H1 (cell line): ENCODE measurements at regions not wholly inside any gene's neighbourhood (a gene's known extent, or its start where the extent isn't known, plus 50 kb on each side); places are given as distances from the start of the nearest gene placed in this dataset.

Experiments used
- CTCF ChIA-PET: fragments of 300-600 bp; sonication (Branson Sonifier 250); formaldehyde crosslinking; loops from one replicate; lab custom pipeline; 2021; ENCODE audit not compliant: partially characterized antibody; lab: Charles Lee
- POLR2A ChIA-PET: fragments of 300-600 bp; sonication (Branson Sonifier 250); formaldehyde crosslinking; loops from one replicate; lab custom pipeline; 2021; ENCODE audit warnings: inconsistent platforms; ENCODE audit not compliant: partially characterized antibody; lab: Charles Lee
- DNase-seq, 2 experiments: peaks; one replicate each; pipeline versions ENCODE4 v3.0.0 to v3.0.0-alpha.2; 2010 to 2022; ENCODE audit warnings: low spot score in 2 of 2, low read depth in 1 of 2, mixed read lengths in 1 of 2
- FAIRE-seq: peaks from 2 replicates; lab custom pipeline; 2011; peaks lifted over from hg19 to GRCh38; lab: Jason Lieb, UNC
- H2AFZ ChIP-seq: 2 replicates; pipeline ENCODE4 v1.8.1; 2012; ENCODE audit warnings: low read length, inconsistent platforms
- H2AK5ac ChIP-seq: 2 replicates; pipeline ENCODE4 v1.6.1; 2013; ENCODE audit warnings: low read depth, low read length
- H2BK120ac ChIP-seq: replicated peaks from 2 replicates; pipeline ENCODE3; 2013; ENCODE audit warnings: low read depth, low read length, inconsistent platforms
- H2BK12ac ChIP-seq: 2 replicates; pipeline ENCODE4 v1.6.1; 2013; ENCODE audit warnings: low read depth, low read length
- H2BK15ac ChIP-seq: 2 replicates; pipeline ENCODE4 v1.6.1; 2013; ENCODE audit warnings: low read length
- H2BK20ac ChIP-seq: 2 replicates; pipeline ENCODE4 v1.6.1; 2013; ENCODE audit warnings: low read length
- H2BK5ac ChIP-seq: 2 replicates; pipeline ENCODE4 v1.6.1; 2013; ENCODE audit warnings: low read depth, low read length
- H3K14ac ChIP-seq: 2 replicates; pipeline ENCODE4 v1.6.1; 2013; ENCODE audit warnings: inconsistent platforms; ENCODE audit not compliant: insufficient read length
- H3K18ac ChIP-seq: 2 replicates; pipeline ENCODE4 v1.6.1; 2013; ENCODE audit warnings: low read length; ENCODE audit errors: extremely low read depth
- H3K23ac ChIP-seq: 2 replicates; pipeline ENCODE4 v1.6.1; 2013; ENCODE audit warnings: inconsistent platforms; ENCODE audit not compliant: insufficient read length
- H3K23me2 ChIP-seq: 2 replicates; pipeline ENCODE4 v1.6.1; 2013; ENCODE audit warnings: low read depth, low read length
- H3K27ac ChIP-seq: 2 replicates; pipeline ENCODE4 v1.6.1; 2011; ENCODE audit warnings: low read depth, low read length, inconsistent platforms
- H3K27me3 ChIP-seq, 4 experiments: replicated peaks in 1 of 4; 1 replicate in 1 of 4; 2 replicates in 3 of 4; pipeline versions ENCODE4 v1.6.1 to v1.8.1; 2011 to 2013; ENCODE audit warnings: low read length in 3 of 4, mild to moderate bottlenecking in 3 of 4, inconsistent platforms in 2 of 4, mixed read lengths in 2 of 4, moderate library complexity in 1 of 4; ENCODE audit not compliant: control insufficient read depth in 3 of 4, insufficient read depth in 3 of 4; ENCODE audit errors: extremely low read depth in 1 of 4
- H3K36me3 ChIP-seq, 4 experiments: 2 replicates each; pipeline versions ENCODE4 v1.6.1 to v1.8.1; 2011 to 2013; ENCODE audit warnings: mild to moderate bottlenecking in 4 of 4, low read length in 3 of 4, moderate library complexity in 2 of 4, control low read depth in 1 of 4, inconsistent platforms in 1 of 4; ENCODE audit not compliant: insufficient read depth in 4 of 4, control insufficient read depth in 2 of 4
- H3K4ac ChIP-seq: replicated peaks from 2 replicates; pipeline ENCODE3; 2013; ENCODE audit warnings: low read length, low read depth, mixed read lengths, inconsistent platforms; ENCODE audit not compliant: insufficient read length
- H3K4me1 ChIP-seq, 4 experiments: replicated peaks in 1 of 4; 1 replicate in 1 of 4; 2 replicates in 3 of 4; pipeline versions ENCODE4 v1.6.1 to v1.8.1; 2011 to 2013; ENCODE audit warnings: low read length in 3 of 4, inconsistent platforms in 2 of 4, mixed read lengths in 1 of 4; ENCODE audit not compliant: insufficient read depth in 4 of 4, control insufficient read depth in 3 of 4
- H3K4me2 ChIP-seq, 2 experiments: 2 replicates each; pipeline versions ENCODE4 v1.6.1 to v1.8.1; 2011 to 2013; ENCODE audit warnings: low read depth in 2 of 2, low read length in 2 of 2, control low read depth in 1 of 2, inconsistent platforms in 1 of 2, mild to moderate bottlenecking in 1 of 2; ENCODE audit not compliant: insufficient read depth in 1 of 2
- H3K4me3 ChIP-seq, 4 experiments: fragments of 200-600, 300-600 bp in 1 of 4; sonication (generic), shearing (Covaris generic), sonication (Bioruptor Twin) in 1 of 4; 2 replicates each; pipeline versions ENCODE4 v1.5.1 to v1.8.1; 2011 to 2016; ENCODE audit warnings: low read length in 4 of 4, low read depth in 3 of 4, control low read depth in 2 of 4, inconsistent platforms in 2 of 4, mild to moderate bottlenecking in 2 of 4, mixed read lengths in 1 of 4, moderate library complexity in 1 of 4; ENCODE audit not compliant: insufficient read depth in 2 of 4; ENCODE audit errors: extremely low read depth in 1 of 4
- H3K56ac ChIP-seq: replicated peaks from 2 replicates; pipeline ENCODE3; 2013; ENCODE audit warnings: low read depth, mild to moderate bottlenecking, mixed read lengths, low read length, inconsistent platforms; ENCODE audit not compliant: insufficient read length
- H3K79me1 ChIP-seq: 2 replicates; pipeline ENCODE4 v1.6.1; 2013; ENCODE audit warnings: low read depth, low read length, control low read depth
- H3K79me2 ChIP-seq, 2 experiments: 2 replicates each; pipeline versions ENCODE4 v1.6.1 to v1.8.1; 2012 to 2013; ENCODE audit warnings: low read length in 2 of 2, mild to moderate bottlenecking in 2 of 2, inconsistent platforms in 1 of 2; ENCODE audit not compliant: insufficient read depth in 2 of 2, control insufficient read depth in 1 of 2
- H3K9ac ChIP-seq, 4 experiments: replicated peaks in 1 of 4; 1 replicate in 1 of 4; 2 replicates in 3 of 4; pipeline versions ENCODE4 v1.6.1 to v1.8.1; 2011 to 2013; ENCODE audit warnings: low read depth in 3 of 4, low read length in 3 of 4, control low read depth in 2 of 4, mild to moderate bottlenecking in 2 of 4, moderate library complexity in 2 of 4, inconsistent platforms in 1 of 4; ENCODE audit errors: extremely low read depth in 1 of 4
- H3K9me3 ChIP-seq, 2 experiments: 2 replicates each; pipeline versions ENCODE4 v1.6.1 to v1.8.1; 2012 to 2013; ENCODE audit warnings: mild to moderate bottlenecking in 2 of 2, moderate library complexity in 2 of 2, control low read depth in 1 of 2, inconsistent platforms in 1 of 2, low read depth in 1 of 2, low read length in 1 of 2, mixed read lengths in 1 of 2; ENCODE audit not compliant: insufficient read depth in 2 of 2
- H4K20me1 ChIP-seq, 2 experiments: replicated peaks in 1 of 2; 2 replicates each; pipeline versions ENCODE3 to v1.8.1; 2011 to 2013; ENCODE audit warnings: inconsistent platforms in 2 of 2, low read length in 2 of 2, mild to moderate bottlenecking in 1 of 2; ENCODE audit not compliant: insufficient read depth in 2 of 2, control insufficient read depth in 1 of 2
- H4K5ac ChIP-seq: 2 replicates; pipeline ENCODE4 v1.6.1; 2013; ENCODE audit warnings: low read length, low read depth, mixed read lengths, inconsistent platforms; ENCODE audit not compliant: insufficient read length
- H4K8ac ChIP-seq: 2 replicates; pipeline ENCODE4 v1.8.0; 2013; ENCODE audit warnings: mild to moderate bottlenecking, moderate library complexity, low read length, inconsistent platforms; ENCODE audit not compliant: insufficient read depth; ENCODE audit errors: extremely low read depth
- H4K91ac ChIP-seq: replicated peaks from 2 replicates; pipeline ENCODE3; 2013; ENCODE audit warnings: low read length, mixed read lengths, inconsistent platforms; ENCODE audit not compliant: insufficient read length
- ATF2 ChIP-seq: IDR thresholded peaks from 2 replicates; pipeline ENCODE4 v1.6.1; 2012; ENCODE audit warnings: low read length, inconsistent platforms
- CHD1 ChIP-seq: IDR thresholded peaks from 2 replicates; pipeline ENCODE4 v1.6.1; 2012; ENCODE audit warnings: low read depth, low read length, improper control_type of control experiment
- CTCF ChIP-seq, 3 experiments: IDR thresholded peaks; 1 replicate in 2 of 3; 2 replicates in 1 of 3; pipeline versions ENCODE4 v1.5.1 to v1.6.1; 2011; ENCODE audit warnings: low read length in 3 of 3, mild to moderate bottlenecking in 3 of 3, inconsistent platforms in 2 of 3, low read depth in 1 of 3, moderate library complexity in 1 of 3; ENCODE audit not compliant: insufficient read depth in 1 of 3; ENCODE audit errors: control extremely low read depth in 1 of 3
- FOSL1 ChIP-seq: IDR thresholded peaks from 2 replicates; pipeline ENCODE4 v1.6.1; 2011; ENCODE audit warnings: mild to moderate bottlenecking, low read depth, low read length, moderate library complexity; ENCODE audit not compliant: insufficient read depth
- GTF2F1 ChIP-seq: IDR thresholded peaks from 2 replicates; pipeline ENCODE4 v1.6.1; 2012; ENCODE audit warnings: low read depth, low read length, improper control_type of control experiment, borderline replicate concordance
- HDAC6 ChIP-seq: IDR thresholded peaks from one replicate; pipeline ENCODE4 v1.7.1; 2012; ENCODE audit warnings: low read depth, mild to moderate bottlenecking, inconsistent platforms, low read length, moderate library complexity
- MAFK ChIP-seq: IDR thresholded peaks from 2 replicates; pipeline ENCODE4 v1.6.1; 2012; ENCODE audit warnings: low read depth, mild to moderate bottlenecking, improper control_type of control experiment, low read length
- POLR2A ChIP-seq, 2 experiments: IDR thresholded peaks; 1 replicate in 1 of 2; 2 replicates in 1 of 2; pipeline ENCODE4 v1.6.1; 2011; ENCODE audit warnings: low read depth in 2 of 2, low read length in 2 of 2, mild to moderate bottlenecking in 2 of 2; ENCODE audit errors: control extremely low read depth in 1 of 2
- SP1 ChIP-seq: IDR thresholded peaks from 2 replicates; pipeline ENCODE4 v1.6.1; 2011; ENCODE audit warnings: low read depth, low read length
- TBP ChIP-seq: IDR thresholded peaks from 2 replicates; pipeline ENCODE4 v1.6.1; 2011; ENCODE audit warnings: low read depth, low read length, improper control_type of control experiment
- WGBS, 2 experiments: shearing (Covaris generic) in 1 of 2; methylation state at CpG; one replicate each; pipeline versions ENCODE4 v1.1.6 to v1.1.7; 2013 to 2015; ENCODE audit warnings: low lambda C conversion rate in 2 of 2, mixed read lengths in 2 of 2, inconsistent platforms in 1 of 2, low coverage in 1 of 2, missing lambda C conversion rate in 1 of 2; ENCODE audit not compliant: insufficient replicate concordance in 2 of 2, insufficient coverage in 1 of 2, insufficient read length in 1 of 2; ENCODE audit errors: extremely low coverage in 1 of 2, missing lambda C conversion rate in 1 of 2; 5-methylcytosine and 5-hydroxymethylcytosine counted together

GRCh38 chr14:84655014-84655413, 874.9 kb upstream of the FLRT2 start:
- FAIRE-seq, result no peak
- Histone ChIP-seq H3K4me2 (no peak overlapping the region), H3K23me2 (no peaks in the 10 kb centered on the region), H3K9ac (no peak overlapping the region), H3K4ac (no peak overlapping the region), H4K20me1 (no peaks in the 10 kb centered on the region), H3K4me3 (no peak overlapping the region), H4K5ac (no peak overlapping the region)
- no peak for TF ChIP-seq GTF2F1
- no peak for TF ChIP-seq CTCF (IDR thresholded peaks at IDR 0.05; ENCODE audit: control extremely low read depth in 1 of 3, insufficient read depth in 1 of 3, low read depth in 1 of 3, low read length in 3 of 3)
- no peak for TF ChIP-seq POLR2A (IDR thresholded peaks at IDR 0.05; ENCODE audit: control extremely low read depth in 1 of 2, low read depth in 2 of 2, low read length in 2 of 2)
- TF ChIP-seq CHD1, result no peak
- no peak for TF ChIP-seq TBP
- no peak for TF ChIP-seq SP1
- TF ChIP-seq HDAC6, result no peak
- TF ChIP-seq FOSL1, result no peak
- no peak for TF ChIP-seq MAFK
- TF ChIP-seq ATF2, result no peak
- TF ChIP-seq, all 59 proteins: peak for 0
- Histone ChIP-seq H2BK12ac (no peak overlapping the region), H3K9me3 (no peaks in the 10 kb centered on the region), H3K27ac (no peak overlapping the region), H3K27me3 (no peaks in the 10 kb centered on the region), H2BK5ac (no peak overlapping the region), H2AK5ac (no peak overlapping the region), H2AFZ (no peak overlapping the region), H2BK15ac (no peak overlapping the region), H4K8ac (no peak overlapping the region), H2BK20ac (no peak overlapping the region), H3K23ac (no peak overlapping the region), H2BK120ac (no peak overlapping the region), H3K18ac (no peak overlapping the region), H4K91ac (no peak overlapping the region), H3K14ac (no peak overlapping the region), H3K56ac (no peak overlapping the region), H3K4me1 (no peaks in the 10 kb centered on the region), H3K79me1 (no peaks in the 10 kb centered on the region), H3K36me3 (no peaks in the 10 kb centered on the region), H3K79me2 (no peaks in the 10 kb centered on the region)
- DNase-seq, result no peak
- CTCF ChIA-PET, result interaction anchor here (0.7 to 1.2 kb wide), 3 partner anchors 25 to 957 kb away, joined by 4 to 6 read pairs (median 4); no protein-coding TSS in a partner anchor
- POLR2A ChIA-PET, result no interaction called here
- WGBS, 2 experiments, result 75% methylated on average over 7 of the region's 7 CpGs; no CpG with 5 or more reads in 1 of the 2 experiments
